Trophoblast cell (in vitro differentiated cells and primary cell): ENCODE measurements at regions not wholly inside any gene's neighbourhood (a gene's known extent, or its start where the extent isn't known, plus 50 kb on each side); places are given as distances from the start of the nearest gene placed in this dataset.

ENCODE experiments used
- DNase-seq, 2 donors: peaks; one replicate each; pipeline ENCODE4 v3.0.0-alpha.2; 2016
- H2AFZ ChIP-seq: 2 replicates; pipeline ENCODE4 v1.6.1; 2013; ENCODE audit warnings: low read length, moderate library complexity, mild to moderate bottlenecking; ENCODE audit not compliant: insufficient read depth, poor library complexity
- H2AK5ac ChIP-seq: 2 replicates; pipeline ENCODE4 v1.6.1; 2013; ENCODE audit warnings: mild to moderate bottlenecking, low read length
- H2BK120ac ChIP-seq: 2 replicates; pipeline ENCODE4 v1.6.1; 2013; ENCODE audit warnings: low read length, mild to moderate bottlenecking, moderate library complexity; ENCODE audit not compliant: insufficient read depth, poor library complexity
- H2BK12ac ChIP-seq: 2 replicates; pipeline ENCODE4 v1.6.1; 2013; ENCODE audit warnings: mild to moderate bottlenecking, low read length, moderate library complexity
- H2BK5ac ChIP-seq: 2 replicates; pipeline ENCODE4 v1.6.1; 2013; ENCODE audit warnings: low read length, low read depth, moderate library complexity, mild to moderate bottlenecking; ENCODE audit not compliant: poor library complexity
- H3K14ac ChIP-seq: 2 replicates; pipeline ENCODE4 v1.6.1; 2013; ENCODE audit warnings: mild to moderate bottlenecking, low read length
- H3K18ac ChIP-seq: 2 replicates; pipeline ENCODE4 v1.6.1; 2013; ENCODE audit warnings: mild to moderate bottlenecking, low read length
- H3K23ac ChIP-seq: 2 replicates; pipeline ENCODE4 v1.6.1; 2013; ENCODE audit warnings: low read length
- H3K27ac ChIP-seq: 2 replicates; pipeline ENCODE4 v1.5.1; 2013; ENCODE audit warnings: low read depth, mild to moderate bottlenecking, inconsistent platforms, low read length, moderate library complexity
- H3K27me3 ChIP-seq: 2 replicates; pipeline ENCODE4 v1.6.1; 2013; ENCODE audit warnings: inconsistent platforms, mild to moderate bottlenecking, low read length, moderate library complexity; ENCODE audit not compliant: insufficient read depth
- H3K36me3 ChIP-seq, 2 experiments: 1 replicate in 1 of 2; 2 replicates in 1 of 2; pipeline ENCODE4 v1.6.1; 2013; ENCODE audit warnings: low read length in 2 of 2, mild to moderate bottlenecking in 2 of 2, moderate library complexity in 1 of 2; ENCODE audit not compliant: insufficient read depth in 2 of 2, control insufficient read depth in 1 of 2
- H3K4ac ChIP-seq: 2 replicates; pipeline ENCODE4 v1.6.1; 2013; ENCODE audit warnings: low read depth, mild to moderate bottlenecking, low read length, moderate library complexity
- H3K4me1 ChIP-seq, 2 experiments: 1 replicate in 1 of 2; 2 replicates in 1 of 2; pipeline ENCODE4 v1.6.1; 2013; ENCODE audit warnings: low read length in 2 of 2, mild to moderate bottlenecking in 2 of 2, moderate library complexity in 1 of 2; ENCODE audit not compliant: insufficient read depth in 2 of 2, control insufficient read depth in 1 of 2
- H3K4me2 ChIP-seq: 2 replicates; pipeline ENCODE4 v1.6.1; 2013; ENCODE audit warnings: inconsistent platforms, mild to moderate bottlenecking, low read length, moderate library complexity
- H3K4me3 ChIP-seq: 2 replicates; pipeline ENCODE4 v1.5.1; 2013; ENCODE audit warnings: mild to moderate bottlenecking, low read depth, low read length, inconsistent platforms
- H3K79me1 ChIP-seq: one replicate; pipeline ENCODE4 v1.6.1; 2013; ENCODE audit warnings: low read length
- H3K79me2 ChIP-seq: 2 replicates; pipeline ENCODE4 v1.6.1; 2013; ENCODE audit warnings: low read length, mild to moderate bottlenecking; ENCODE audit not compliant: control insufficient read depth, insufficient read depth, poor library complexity
- H3K9ac ChIP-seq: 2 replicates; pipeline ENCODE4 v1.6.1; 2013; ENCODE audit warnings: mild to moderate bottlenecking, low read length
- H3K9me3 ChIP-seq: 2 replicates; pipeline ENCODE4 v1.6.1; 2013; ENCODE audit warnings: low read depth, mild to moderate bottlenecking, control low read depth, inconsistent platforms, low read length; ENCODE audit not compliant: insufficient read depth
- H4K12ac ChIP-seq: 2 replicates; pipeline ENCODE4 v1.6.1; 2013; ENCODE audit warnings: low read depth, mild to moderate bottlenecking, low read length, moderate library complexity
- H4K8ac ChIP-seq: 2 replicates; pipeline ENCODE4 v1.6.1; 2013; ENCODE audit warnings: low read depth, mild to moderate bottlenecking, low read length, moderate library complexity
- H4K91ac ChIP-seq: one replicate; pipeline ENCODE4 v1.6.1; 2013; ENCODE audit warnings: low read depth, mild to moderate bottlenecking, low read length, moderate library complexity
- WGBS: extraction: QIAGEN DNeasy Blood & Tissue Kit; methylation state at CpG from one replicate; pipeline ENCODE4 v1.1.7; 2013; ENCODE audit warnings: missing lambda C conversion rate; ENCODE audit not compliant: insufficient read length, insufficient coverage; ENCODE audit errors: extremely low coverage; 5-methylcytosine and 5-hydroxymethylcytosine counted together

GRCh38 chrX:40207626-40208025, 109.9 kb upstream of the BCOR start:
- Histone ChIP-seq H3K79me1 (no peaks in the 10 kb centered on the region), H3K79me2 (no peaks in the 10 kb centered on the region), H3K27ac (no peak overlapping the region), H3K18ac (no peak overlapping the region), H2BK5ac (no peak overlapping the region), H4K12ac (no peak overlapping the region), H3K9me3 (no peaks in the 10 kb centered on the region), H2BK120ac (no peak overlapping the region), H4K91ac (no peak overlapping the region), H4K8ac (no peak overlapping the region), H2AFZ (no peak overlapping the region), H3K27me3 (no peaks in the 10 kb centered on the region), H3K4me2 (no peak overlapping the region), H3K14ac (no peak overlapping the region), H3K4ac (no peak overlapping the region), H2BK12ac (no peak overlapping the region), H3K23ac (no peak overlapping the region), H3K9ac (no peak overlapping the region), H3K36me3 (no peaks in the 10 kb centered on the region), H3K4me1 (no peaks in the 10 kb centered on the region), H3K4me3 (no peak overlapping the region), H2AK5ac (no peak overlapping the region)
- WGBS, result no CpG with 5 or more reads among the region's 4 CpGs
- no peak for DNase-seq

- Histone ChIP-seq H3K4me3 (no peak overlapping the region), H3K9me3 (no peaks in the 10 kb centered on the region), H2BK5ac (no peak overlapping the region), H2BK120ac (no peak overlapping the region), H3K4me1 (no peaks in the 10 kb centered on the region), H3K27me3 (no peaks in the 10 kb centered on the region), H3K23ac (no peak overlapping the region), H3K18ac (no peak overlapping the region), H3K9ac (no peak overlapping the region), H3K4ac (no peak overlapping the region), H3K79me2 (no peaks in the 10 kb centered on the region), H2BK12ac (no peak overlapping the region), H3K27ac (no peak overlapping the region), H4K8ac (no peak overlapping the region), H3K14ac (no peak overlapping the region), H3K4me2 (no peak overlapping the region), H4K12ac (no peak overlapping the region), H2AFZ (no peak overlapping the region), H3K79me1 (no peaks in the 10 kb centered on the region), H3K36me3 (no peaks in the 10 kb centered on the region), H4K91ac (no peak overlapping the region), H2AK5ac (no peak overlapping the region)
- DNase-seq, result no peak
- WGBS, result no CpG with 5 or more reads among the region's 26 CpGs
These were observed 107.7 kb upstream of the BCOR start for GRCh38 chrX:40205471-40205870.

GRCh38 chrX:40202456-40202855, 104.7 kb upstream of the BCOR start:
- Histone ChIP-seq H3K14ac (no peak overlapping the region), H3K9me3 (no peaks in the 10 kb centered on the region), H3K27me3 (no peaks in the 10 kb centered on the region), H4K12ac (no peak overlapping the region), H2BK120ac (no peak overlapping the region), H2AK5ac (no peak overlapping the region), H3K36me3 (no peaks in the 10 kb centered on the region), H3K9ac (no peak overlapping the region), H3K4me2 (no peak overlapping the region), H3K4ac (no peak overlapping the region), H3K23ac (no peak overlapping the region), H3K79me2 (no peaks in the 10 kb centered on the region), H3K4me1 (no peaks in the 10 kb centered on the region), H4K8ac (no peak overlapping the region), H3K79me1 (no peaks in the 10 kb centered on the region), H3K4me3 (no peak overlapping the region), H2AFZ (no peak overlapping the region), H3K18ac (no peak overlapping the region), H2BK12ac (no peak overlapping the region), H3K27ac (no peak overlapping the region), H4K91ac (no peak overlapping the region), H2BK5ac (no peak overlapping the region)
- no CpG with 5 or more reads among the region's 5 CpGs for WGBS
- DNase-seq, result no peak

GRCh38 chrX:40201329-40201885, 103.6 kb upstream of the BCOR start:
- no peaks in the 10 kb centered on the region for H3K79me2 ChIP-seq
- no peak overlapping the region for H3K9ac ChIP-seq
- no peak for DNase-seq
- H3K4ac ChIP-seq, result no peak overlapping the region
- H3K79me1 ChIP-seq, result no peaks in the 10 kb centered on the region
- H2BK5ac ChIP-seq, result no peak overlapping the region
- no peak overlapping the region for H3K14ac ChIP-seq
- no peak overlapping the region for H2BK12ac ChIP-seq
- H4K8ac ChIP-seq, result no peak overlapping the region
- H3K36me3 ChIP-seq, result no peaks in the 10 kb centered on the region
- H3K27ac ChIP-seq, result no peak overlapping the region
- H3K4me1 ChIP-seq, result no peaks in the 10 kb centered on the region
- H3K9me3 ChIP-seq, result no peaks in the 10 kb centered on the region
- no peak overlapping the region for H2AK5ac ChIP-seq
- H3K18ac ChIP-seq, result no peak overlapping the region
- no peak overlapping the region for H2AFZ ChIP-seq
- WGBS, result no CpG with 5 or more reads among the region's 3 CpGs
- no peak overlapping the region for H4K91ac ChIP-seq
- H3K4me3 ChIP-seq, result no peak overlapping the region
- H3K23ac ChIP-seq, result no peak overlapping the region
- no peak overlapping the region for H2BK120ac ChIP-seq
- H3K27me3 ChIP-seq, result no peaks in the 10 kb centered on the region
- H3K4me2 ChIP-seq, result no peak overlapping the region
- H4K12ac ChIP-seq, result no peak overlapping the region
